ENCODE measurements at regions not wholly inside any gene's neighbourhood (a gene's known extent, or its start where the extent isn't known, plus 50 kb on each side); places are given as distances from the start of the nearest gene placed in this dataset.

DNA sequence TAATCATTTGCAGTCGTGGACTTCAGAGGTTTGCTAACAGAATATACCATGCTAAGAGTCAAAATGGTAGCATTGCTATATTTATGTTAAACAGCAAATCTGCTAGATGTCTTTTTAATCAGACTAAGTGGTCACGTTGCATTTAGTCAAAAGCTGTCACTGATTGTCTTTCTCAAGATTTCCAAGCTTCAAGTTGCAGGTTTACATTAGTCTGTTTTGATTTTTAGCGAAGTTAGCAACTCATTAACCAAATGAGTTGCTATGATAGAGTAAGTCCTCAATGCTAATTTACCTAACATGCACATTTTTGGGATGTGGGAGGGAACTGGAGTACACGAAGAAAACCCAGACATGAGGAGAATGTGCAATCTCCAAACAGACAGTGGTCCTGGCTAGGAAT lies 653.2 kb downstream of the TNS3 start:
- TF ChIP-seq, protein P1, sequence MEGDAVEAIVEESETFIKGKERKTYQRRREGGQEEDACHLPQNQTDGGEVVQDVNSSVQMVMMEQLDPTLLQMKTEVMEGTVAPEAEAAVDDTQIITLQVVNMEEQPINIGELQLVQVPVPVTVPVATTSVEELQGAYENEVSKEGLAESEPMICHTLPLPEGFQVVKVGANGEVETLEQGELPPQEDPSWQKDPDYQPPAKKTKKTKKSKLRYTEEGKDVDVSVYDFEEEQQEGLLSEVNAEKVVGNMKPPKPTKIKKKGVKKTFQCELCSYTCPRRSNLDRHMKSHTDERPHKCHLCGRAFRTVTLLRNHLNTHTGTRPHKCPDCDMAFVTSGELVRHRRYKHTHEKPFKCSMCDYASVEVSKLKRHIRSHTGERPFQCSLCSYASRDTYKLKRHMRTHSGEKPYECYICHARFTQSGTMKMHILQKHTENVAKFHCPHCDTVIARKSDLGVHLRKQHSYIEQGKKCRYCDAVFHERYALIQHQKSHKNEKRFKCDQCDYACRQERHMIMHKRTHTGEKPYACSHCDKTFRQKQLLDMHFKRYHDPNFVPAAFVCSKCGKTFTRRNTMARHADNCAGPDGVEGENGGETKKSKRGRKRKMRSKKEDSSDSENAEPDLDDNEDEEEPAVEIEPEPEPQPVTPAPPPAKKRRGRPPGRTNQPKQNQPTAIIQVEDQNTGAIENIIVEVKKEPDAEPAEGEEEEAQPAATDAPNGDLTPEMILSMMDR (IDR thresholded peaks at IDR 0.05; ENCODE audit: insufficient read depth, low read depth, low read length), result no peak
- TF ChIP-seq EZH2 (IDR thresholded peaks at IDR 0.05; ENCODE audit: insufficient read depth, low read length), result no peak
